ENCODE measurements at regions not wholly inside any gene's neighbourhood (a gene's known extent, or its start where the extent isn't known, plus 50 kb on each side); places are given as distances from the start of the nearest gene placed in this dataset.

DNA sequence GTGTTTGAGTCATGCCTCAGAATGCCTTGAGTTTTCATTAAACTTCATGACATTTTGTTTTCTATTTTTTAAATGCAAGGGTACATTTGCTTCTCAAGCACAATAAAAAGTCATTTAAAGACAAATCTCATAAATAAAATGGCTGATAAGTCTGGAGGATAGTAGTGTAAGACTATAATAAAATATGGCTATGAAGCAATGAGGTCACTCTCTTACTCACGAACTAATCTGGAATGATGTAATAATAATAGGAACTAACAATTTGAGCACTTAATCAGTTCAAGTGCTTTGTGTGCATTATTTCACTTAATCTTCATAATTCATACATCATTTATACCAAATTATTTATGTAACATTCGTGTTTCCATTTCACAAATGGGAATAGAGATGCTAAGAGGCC is 149.3 kb upstream of the CTTNBP2 start:
- TF ChIP-seq EZH2 (IDR thresholded peaks at IDR 0.05; ENCODE audit: low read length), result no peak
- TF ChIP-seq, protein P1, sequence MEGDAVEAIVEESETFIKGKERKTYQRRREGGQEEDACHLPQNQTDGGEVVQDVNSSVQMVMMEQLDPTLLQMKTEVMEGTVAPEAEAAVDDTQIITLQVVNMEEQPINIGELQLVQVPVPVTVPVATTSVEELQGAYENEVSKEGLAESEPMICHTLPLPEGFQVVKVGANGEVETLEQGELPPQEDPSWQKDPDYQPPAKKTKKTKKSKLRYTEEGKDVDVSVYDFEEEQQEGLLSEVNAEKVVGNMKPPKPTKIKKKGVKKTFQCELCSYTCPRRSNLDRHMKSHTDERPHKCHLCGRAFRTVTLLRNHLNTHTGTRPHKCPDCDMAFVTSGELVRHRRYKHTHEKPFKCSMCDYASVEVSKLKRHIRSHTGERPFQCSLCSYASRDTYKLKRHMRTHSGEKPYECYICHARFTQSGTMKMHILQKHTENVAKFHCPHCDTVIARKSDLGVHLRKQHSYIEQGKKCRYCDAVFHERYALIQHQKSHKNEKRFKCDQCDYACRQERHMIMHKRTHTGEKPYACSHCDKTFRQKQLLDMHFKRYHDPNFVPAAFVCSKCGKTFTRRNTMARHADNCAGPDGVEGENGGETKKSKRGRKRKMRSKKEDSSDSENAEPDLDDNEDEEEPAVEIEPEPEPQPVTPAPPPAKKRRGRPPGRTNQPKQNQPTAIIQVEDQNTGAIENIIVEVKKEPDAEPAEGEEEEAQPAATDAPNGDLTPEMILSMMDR (optimal IDR thresholded peaks at IDR 0.05 in 1 of 3, IDR thresholded peaks at IDR 0.05 in 1 of 3, conservative IDR thresholded peaks at IDR 0.05 in 1 of 3; ENCODE audit: extremely low read depth in 1 of 3, insufficient read depth in 2 of 3, low read length in 3 of 3), result no peak
- Histone ChIP-seq H3K4me1 (ENCODE audit: control insufficient read depth, extremely low read depth, insufficient read depth, low read length) (no peaks in the 10 kb centered on the region), H3K79me2 (ENCODE audit: control insufficient read depth, insufficient read depth, low read length) (no peaks in the 10 kb centered on the region), H3K4me3 (ENCODE audit: control insufficient read depth in 2 of 3, extremely low read depth in 1 of 3, insufficient read depth in 2 of 3, low read depth in 1 of 3, low read length in 3 of 3) (no peak overlapping the region), H3K36me3 (ENCODE audit: control insufficient read depth in 2 of 2, extremely low read depth in 1 of 2, insufficient read depth in 2 of 2, low read length in 2 of 2) (no peaks in the 10 kb centered on the region), H3K9ac (ENCODE audit: control insufficient read depth, extremely low read depth, insufficient read depth, low read length) (no peak overlapping the region), H4K20me1 (ENCODE audit: control insufficient read depth, extremely low read depth, insufficient read depth, low read length) (no peaks in the 10 kb centered on the region), H3K9me1 (ENCODE audit: control insufficient read depth, extremely low read depth, insufficient read depth, low read length) (no peaks in the 10 kb centered on the region), H3K4me2 (ENCODE audit: control insufficient read depth, extremely low read depth, insufficient read depth, low read depth, low read length) (no peak overlapping the region), H3K27ac (ENCODE audit: control insufficient read depth, insufficient read depth, low read length) (no peak overlapping the region), H3K9me3 (ENCODE audit: control insufficient read depth, low read depth, low read length) (no peaks in the 10 kb centered on the region), H2AFZ (ENCODE audit: control insufficient read depth, low read length) (no peak overlapping the region), H3K27me3 (ENCODE audit: control insufficient read depth, extremely low read depth, insufficient read depth, low read length) (no peaks in the 10 kb centered on the region)
- FAIRE-seq (no peak), DNase-seq (ENCODE audit: low read depth, low spot score) (no peak)
- dilution Hi-C loops (cut with MboI; ENCODE audit: extremely low pct_ligation_motif_present, low sequenced_read_pairs), result no loop called here

DNA sequence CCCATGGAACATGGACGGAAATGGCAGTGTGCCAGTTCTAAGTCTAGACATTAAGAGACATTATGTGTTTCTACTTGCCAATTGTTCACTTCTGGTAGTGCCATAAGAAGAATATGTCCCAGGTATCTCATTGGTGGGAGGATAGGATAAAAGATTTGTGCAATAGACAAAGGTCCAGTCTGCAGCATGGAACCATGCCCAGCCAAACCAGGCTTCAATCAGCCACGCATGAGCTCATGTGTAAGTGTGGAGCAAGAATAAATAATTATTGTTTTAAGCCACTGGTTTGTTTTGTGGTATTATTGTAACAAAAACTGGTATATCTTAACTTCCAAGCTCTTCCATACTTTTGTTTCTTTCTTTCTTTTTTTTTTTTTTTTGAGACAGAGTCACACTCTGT is 153.6 kb upstream of the CTTNBP2 start:
- H3K27ac ChIP-seq (ENCODE audit: control insufficient read depth, insufficient read depth, low read length), result no peak overlapping the region
- DNase-seq (ENCODE audit: low read depth, low spot score) (no peak), FAIRE-seq (no peak)
- no peak for TF ChIP-seq EZH2 (IDR thresholded peaks at IDR 0.05; ENCODE audit: low read length)
- TF ChIP-seq, protein P1 (optimal IDR thresholded peaks at IDR 0.05 in 1 of 3, IDR thresholded peaks at IDR 0.05 in 1 of 3, conservative IDR thresholded peaks at IDR 0.05 in 1 of 3; ENCODE audit: extremely low read depth in 1 of 3, insufficient read depth in 2 of 3, low read length in 3 of 3), result no peak
- H3K9ac ChIP-seq (ENCODE audit: control insufficient read depth, extremely low read depth, insufficient read depth, low read length), result no peak overlapping the region
- no peaks in the 10 kb centered on the region for H3K9me3 ChIP-seq (ENCODE audit: control insufficient read depth, low read depth, low read length)
- no peak overlapping the region for H2AFZ ChIP-seq (ENCODE audit: control insufficient read depth, low read length)
- no peaks in the 10 kb centered on the region for H3K27me3 ChIP-seq (ENCODE audit: control insufficient read depth, extremely low read depth, insufficient read depth, low read length)
- no peaks in the 10 kb centered on the region for H3K36me3 ChIP-seq (ENCODE audit: control insufficient read depth in 2 of 2, extremely low read depth in 1 of 2, insufficient read depth in 2 of 2, low read length in 2 of 2)
- no peaks in the 10 kb centered on the region for H3K9me1 ChIP-seq (ENCODE audit: control insufficient read depth, extremely low read depth, insufficient read depth, low read length)
- H3K4me3 ChIP-seq (ENCODE audit: control insufficient read depth in 2 of 3, extremely low read depth in 1 of 3, insufficient read depth in 2 of 3, low read depth in 1 of 3, low read length in 3 of 3), result no peak overlapping the region
- dilution Hi-C loops (cut with MboI; ENCODE audit: extremely low pct_ligation_motif_present, low sequenced_read_pairs), result no loop called here
- H3K4me2 ChIP-seq (ENCODE audit: control insufficient read depth, extremely low read depth, insufficient read depth, low read depth, low read length), result no peak overlapping the region
- H3K79me2 ChIP-seq (ENCODE audit: control insufficient read depth, insufficient read depth, low read length), result no peaks in the 10 kb centered on the region
- no peaks in the 10 kb centered on the region for H3K4me1 ChIP-seq (ENCODE audit: control insufficient read depth, extremely low read depth, insufficient read depth, low read length)
- H4K20me1 ChIP-seq (ENCODE audit: control insufficient read depth, extremely low read depth, insufficient read depth, low read length), result no peaks in the 10 kb centered on the region

Data from keratinocyte (primary cell).